H9 (cell line): ENCODE measurements at regions not wholly inside any gene's neighbourhood (a gene's known extent, or its start where the extent isn't known, plus 50 kb on each side); places are given as distances from the start of the nearest gene placed in this dataset.

Experiments used
- DNase-seq: peaks from one replicate; pipeline ENCODE4 v3.0.0-alpha.2; 2017
- H2AFZ ChIP-seq: one replicate; pipeline ENCODE4 v1.6.1; 2013; ENCODE audit warnings: mild to moderate bottlenecking, low read length, control low read depth, moderate library complexity
- H2AK5ac ChIP-seq: 2 replicates; pipeline ENCODE4 v1.6.1; 2013; ENCODE audit warnings: low read length, control low read depth, mixed read lengths; ENCODE audit not compliant: insufficient read length
- H2BK120ac ChIP-seq: one replicate; pipeline ENCODE4 v1.6.1; 2013; ENCODE audit warnings: low read depth, mild to moderate bottlenecking, low read length, control low read depth, inconsistent platforms; ENCODE audit not compliant: poor library complexity, severe bottlenecking
- H2BK12ac ChIP-seq: 2 replicates; pipeline ENCODE4 v1.6.1; 2013; ENCODE audit warnings: low read length, control low read depth, mixed read lengths, low read depth; ENCODE audit not compliant: insufficient read length
- H2BK15ac ChIP-seq: 2 replicates; pipeline ENCODE4 v1.6.1; 2013; ENCODE audit warnings: low read depth, low read length, control low read depth
- H2BK20ac ChIP-seq: one replicate; pipeline ENCODE4 v1.6.1; 2013; ENCODE audit warnings: low read depth, mild to moderate bottlenecking, low read length, control low read depth, inconsistent platforms; ENCODE audit not compliant: poor library complexity, severe bottlenecking
- H2BK5ac ChIP-seq: 2 replicates; pipeline ENCODE4 v1.6.1; 2013; ENCODE audit warnings: low read length, control low read depth, mixed read lengths; ENCODE audit not compliant: insufficient read length
- H3K14ac ChIP-seq: 2 replicates; pipeline ENCODE4 v1.6.1; 2013; ENCODE audit warnings: low read length, control low read depth; ENCODE audit not compliant: insufficient read depth
- H3K18ac ChIP-seq: 2 replicates; pipeline ENCODE4 v1.6.1; 2013; ENCODE audit warnings: low read depth, mild to moderate bottlenecking, mixed read lengths, low read length, control low read depth; ENCODE audit not compliant: insufficient read length
- H3K23ac ChIP-seq: 2 replicates; pipeline ENCODE4 v1.6.1; 2013; ENCODE audit warnings: low read length, control low read depth, mixed read lengths, low read depth; ENCODE audit not compliant: insufficient read length
- H3K23me2 ChIP-seq: 2 replicates; pipeline ENCODE4 v1.6.1; 2013; ENCODE audit warnings: low read depth, mild to moderate bottlenecking, mixed read lengths, low read length, control low read depth; ENCODE audit not compliant: insufficient read length, poor library complexity, severe bottlenecking
- H3K27ac ChIP-seq: 2 replicates; pipeline ENCODE4 v1.5.1; 2013; ENCODE audit warnings: low read length, control low read depth, mixed read lengths, low read depth; ENCODE audit not compliant: insufficient read length
- H3K27me3 ChIP-seq: 2 replicates; pipeline ENCODE4 v1.6.1; 2013; ENCODE audit warnings: low read length, control low read depth, inconsistent platforms; ENCODE audit not compliant: insufficient read depth
- H3K4ac ChIP-seq: 2 replicates; pipeline ENCODE4 v1.6.1; 2013; ENCODE audit warnings: low read depth, mild to moderate bottlenecking, control low read depth, inconsistent platforms, low read length, moderate library complexity
- H3K4me1 ChIP-seq: 2 replicates; pipeline ENCODE4 v1.6.1; 2013; ENCODE audit warnings: low read length, control low read depth, inconsistent platforms; ENCODE audit not compliant: insufficient read depth
- H3K4me2 ChIP-seq: 2 replicates; pipeline ENCODE4 v1.6.1; 2013; ENCODE audit warnings: low read length, control low read depth, mixed read lengths; ENCODE audit not compliant: insufficient read length, insufficient read depth
- H3K56ac ChIP-seq: 2 replicates; pipeline ENCODE4 v1.6.1; 2013; ENCODE audit warnings: low read depth, mild to moderate bottlenecking, mixed read lengths, low read length, control low read depth; ENCODE audit not compliant: insufficient read length
- H3K79me1 ChIP-seq: 2 replicates; pipeline ENCODE4 v1.6.1; 2013; ENCODE audit warnings: low read depth, mild to moderate bottlenecking, moderate library complexity, low read length, control low read depth, inconsistent platforms; ENCODE audit not compliant: insufficient read depth, poor library complexity, severe bottlenecking
- H3K79me2 ChIP-seq: 2 replicates; pipeline ENCODE4 v1.6.1; 2013; ENCODE audit warnings: low read length, control low read depth, inconsistent platforms; ENCODE audit not compliant: insufficient read depth
- H3K9ac ChIP-seq: 2 replicates; pipeline ENCODE4 v1.6.1; 2013; ENCODE audit warnings: low read length, control low read depth, mixed read lengths; ENCODE audit not compliant: insufficient read length; ENCODE audit errors: extremely low read depth
- H3K9me3 ChIP-seq: one replicate; pipeline ENCODE4 v1.6.1; 2013; ENCODE audit warnings: low read depth, low read length, inconsistent platforms; ENCODE audit not compliant: control insufficient read depth
- H3T11ph ChIP-seq: one replicate; pipeline ENCODE4 v1.6.1; 2013; ENCODE audit warnings: mild to moderate bottlenecking, low read length, control low read depth, inconsistent platforms
- H4K20me1 ChIP-seq: one replicate; pipeline ENCODE4 v1.6.1; 2013; ENCODE audit not compliant: control insufficient read depth, insufficient read length, insufficient read depth
- H4K5ac ChIP-seq: 2 replicates; pipeline ENCODE4 v1.6.1; 2013; ENCODE audit warnings: low read depth, mild to moderate bottlenecking, mixed read lengths, low read length, control low read depth; ENCODE audit not compliant: insufficient read length
- H4K8ac ChIP-seq: replicated peaks from 2 replicates; pipeline ENCODE4 v1.6.1; 2013; ENCODE audit warnings: low read length, control low read depth, mixed read lengths, low read depth; ENCODE audit not compliant: insufficient read length
- H4K91ac ChIP-seq: 2 replicates; pipeline ENCODE4 v1.6.1; 2013; ENCODE audit warnings: low read depth, mild to moderate bottlenecking, moderate library complexity, mixed read lengths, low read length, control low read depth; ENCODE audit not compliant: insufficient read length
- H3K27ac Mint-ChIP-seq, 3 experiments: 2 replicates in 2 of 3; 3 replicates in 1 of 3; pipeline ENCODE4 v1.8.0; 2020 to 2021; ENCODE audit warnings: mixed read lengths in 3 of 3, mild to moderate bottlenecking in 1 of 3, moderate library complexity in 1 of 3
- H3K27me3 Mint-ChIP-seq: 2 replicates; pipeline ENCODE4 v1.8.0; 2021; ENCODE audit warnings: low read depth, mild to moderate bottlenecking, moderate library complexity, mixed read lengths
- H3K36me3 Mint-ChIP-seq, 3 experiments: 2 replicates in 2 of 3; 3 replicates in 1 of 3; pipeline ENCODE4 v1.8.0; 2020 to 2021; ENCODE audit warnings: low read depth in 3 of 3, mixed read lengths in 3 of 3; ENCODE audit not compliant: insufficient read depth in 1 of 3
- H3K4me1 Mint-ChIP-seq, 2 experiments: 2 replicates each; pipeline ENCODE4 v1.8.0; 2020; ENCODE audit warnings: mixed read lengths in 2 of 2
- H3K4me3 Mint-ChIP-seq, 2 experiments: 2 replicates in 1 of 2; 3 replicates in 1 of 2; pipeline ENCODE4 v1.8.0; 2020 to 2021; ENCODE audit warnings: mild to moderate bottlenecking in 2 of 2, mixed read lengths in 2 of 2, moderate library complexity in 1 of 2
- H3K9me3 Mint-ChIP-seq, 2 experiments: 2 replicates in 1 of 2; 3 replicates in 1 of 2; pipeline ENCODE4 v1.8.0; 2020; ENCODE audit warnings: mild to moderate bottlenecking in 2 of 2, mixed read lengths in 2 of 2, moderate library complexity in 1 of 2
- WGBS: extraction: QIAGEN DNeasy Blood & Tissue Kit; methylation state at CpG from one replicate; pipeline ENCODE4 v1.1.7; 2013; ENCODE audit warnings: missing lambda C conversion rate, low lambda C conversion rate, mixed read lengths; ENCODE audit not compliant: insufficient read length; ENCODE audit errors: extremely low coverage; 5-methylcytosine and 5-hydroxymethylcytosine counted together
- TF ChIP-seq, protein P1 (sequence below): fragments of 200-600 bp; sonication (generic); conservative IDR thresholded peaks from 3 replicates; pipeline ENCODE4 v1.8.0; 2021; ENCODE audit warnings: antibody characterized with exemption, mild to moderate bottlenecking

DNA sequence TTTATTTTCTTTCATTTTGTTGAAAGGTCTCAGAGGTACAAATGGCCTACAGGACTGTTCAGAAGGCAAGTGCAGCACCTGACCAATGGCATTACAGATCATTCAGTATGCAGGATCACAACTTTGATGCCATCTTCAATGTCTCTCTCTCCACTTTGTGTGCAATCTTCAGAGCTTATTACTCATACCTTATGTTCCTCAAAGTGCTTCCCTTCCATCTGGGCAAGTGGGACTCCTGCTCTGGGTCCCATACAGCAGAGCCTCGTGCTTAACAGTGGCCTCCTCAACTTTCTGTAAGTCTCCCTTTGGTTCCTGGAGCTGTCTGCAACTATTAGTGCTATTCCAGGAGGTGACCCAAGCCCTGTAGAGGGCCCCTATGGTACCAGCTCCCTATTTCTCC, 358.4 kb upstream of the RPS23 start:
- DNase-seq: no peak
- Histone ChIP-seq H3K9me3 (no peaks in the 10 kb centered on the region), H2AFZ (no peak overlapping the region), H3K4ac (no peak overlapping the region), H4K91ac (no peak overlapping the region), H3K14ac (no peak overlapping the region), H3K23ac (no peak overlapping the region), H2BK20ac (no peak overlapping the region), H2BK12ac (no peak overlapping the region), H3K18ac (no peak overlapping the region), H3K23me2 (no peaks in the 10 kb centered on the region), H2BK120ac (no peak overlapping the region), H3K4me2 (no peak overlapping the region), H2AK5ac (no peak overlapping the region), H3K4me1 (no peaks in the 10 kb centered on the region; the same call in 1 of the 2 replicates), H3K79me2 (no peaks in the 10 kb centered on the region), H3K79me1 (no peaks in the 10 kb centered on the region), H4K5ac (no peak overlapping the region), H2BK5ac (no peak overlapping the region), H3K56ac (no peak overlapping the region), H3K27ac (no peak overlapping the region), H4K8ac (no peak overlapping the region), H3T11ph (no peak overlapping the region), H3K9ac (no peak overlapping the region), H3K27me3 (no peaks in the 10 kb centered on the region), H4K20me1 (no peaks in the 10 kb centered on the region), H2BK15ac (no peak overlapping the region)
- peaks cover 10 to 24% of the 10 kb centered on the region in 2 experiments for H3K4me1 Mint-ChIP-seq
- H3K36me3 Mint-ChIP-seq: no peaks in the 10 kb centered on the region
- H3K9me3 Mint-ChIP-seq: no peaks in the 10 kb centered on the region
- no peak overlapping the region for H3K27ac Mint-ChIP-seq
- no peaks in the 10 kb centered on the region for H3K27me3 Mint-ChIP-seq
- no peak overlapping the region for H3K4me3 Mint-ChIP-seq
- WGBS: no CpG with 5 or more reads among the region's 1 CpG
- TF ChIP-seq, protein P1, sequence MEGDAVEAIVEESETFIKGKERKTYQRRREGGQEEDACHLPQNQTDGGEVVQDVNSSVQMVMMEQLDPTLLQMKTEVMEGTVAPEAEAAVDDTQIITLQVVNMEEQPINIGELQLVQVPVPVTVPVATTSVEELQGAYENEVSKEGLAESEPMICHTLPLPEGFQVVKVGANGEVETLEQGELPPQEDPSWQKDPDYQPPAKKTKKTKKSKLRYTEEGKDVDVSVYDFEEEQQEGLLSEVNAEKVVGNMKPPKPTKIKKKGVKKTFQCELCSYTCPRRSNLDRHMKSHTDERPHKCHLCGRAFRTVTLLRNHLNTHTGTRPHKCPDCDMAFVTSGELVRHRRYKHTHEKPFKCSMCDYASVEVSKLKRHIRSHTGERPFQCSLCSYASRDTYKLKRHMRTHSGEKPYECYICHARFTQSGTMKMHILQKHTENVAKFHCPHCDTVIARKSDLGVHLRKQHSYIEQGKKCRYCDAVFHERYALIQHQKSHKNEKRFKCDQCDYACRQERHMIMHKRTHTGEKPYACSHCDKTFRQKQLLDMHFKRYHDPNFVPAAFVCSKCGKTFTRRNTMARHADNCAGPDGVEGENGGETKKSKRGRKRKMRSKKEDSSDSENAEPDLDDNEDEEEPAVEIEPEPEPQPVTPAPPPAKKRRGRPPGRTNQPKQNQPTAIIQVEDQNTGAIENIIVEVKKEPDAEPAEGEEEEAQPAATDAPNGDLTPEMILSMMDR: no peak
